Erythroblast (primary cell): ENCODE measurements at regions not wholly inside any gene's neighbourhood (a gene's known extent, or its start where the extent isn't known, plus 50 kb on each side); places are given as distances from the start of the nearest gene placed in this dataset.

ENCODE experiments used
- GATA1 ChIP-seq: IDR thresholded peaks from 2 replicates; pipeline ENCODE4 v1.6.1; 2011; ENCODE audit warnings: low read depth, mild to moderate bottlenecking, control low read depth, low read length, moderate library complexity
- POLR2A ChIP-seq: IDR thresholded peaks from 2 replicates; pipeline ENCODE4 v1.6.1; 2011; ENCODE audit warnings: mild to moderate bottlenecking, low read length

DNA sequence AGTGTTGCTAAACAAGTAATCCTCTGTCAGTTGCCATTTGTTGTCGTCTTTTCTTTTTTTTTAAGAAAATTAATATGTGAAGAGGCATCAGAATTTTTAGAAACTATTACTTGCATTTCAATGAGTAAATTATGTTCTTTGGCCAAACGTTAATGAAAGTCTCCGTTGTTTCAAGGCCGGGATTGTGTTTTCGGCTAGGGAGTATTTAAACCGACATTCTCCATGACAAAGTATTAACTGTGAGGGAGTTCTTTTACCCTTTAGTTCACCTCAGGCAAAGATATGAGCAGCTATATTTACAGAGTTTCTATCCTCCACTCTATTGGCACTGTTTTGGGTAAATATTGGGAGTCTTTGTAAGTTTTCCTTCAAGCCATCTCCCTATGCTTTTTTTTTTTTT is 668.9 kb downstream of the METTL15 start:
- TF ChIP-seq POLR2A: no peak
- TF ChIP-seq GATA1: no peak
